Vagina (tissue), 2 donors: ENCODE measurements at regions not wholly inside any gene's neighbourhood (a gene's known extent, or its start where the extent isn't known, plus 50 kb on each side); places are given as distances from the start of the nearest gene placed in this dataset.
"Not testable (repeated sequence)": the region's sequence is repeated elsewhere in the genome, so short reads cannot be mapped to it uniquely, and the experiment has no call there.

Experiments
- DNase-seq, 2 donors: peaks; one replicate each; pipeline ENCODE4 v3.0.0-alpha.2; 2017; ENCODE audit errors: extremely low spot score in 2 of 2
- H3K27ac ChIP-seq: fragments of 200-600 bp; sonication (generic); one replicate; pipeline ENCODE4 v1.5.1; 2019
- H3K27me3 ChIP-seq: fragments of 200-600 bp; sonication (generic); one replicate; pipeline ENCODE4 v1.5.1; 2019
- H3K36me3 ChIP-seq, 2 donors: fragments of 200-600 bp; sonication (generic); one replicate each; pipeline ENCODE4 v1.5.1; 2017 to 2019
- H3K4me1 ChIP-seq: fragments of 200-600 bp; sonication (generic); one replicate; pipeline ENCODE4 v1.5.1; 2019
- H3K4me3 ChIP-seq, 2 donors: fragments of 200-600 bp; sonication (generic); 1 replicate in 1 of 2; 2 replicates in 1 of 2; pipeline ENCODE4 v1.5.1; 2016 to 2019
- H3K9me3 ChIP-seq: fragments of 200-600 bp; sonication (generic); one replicate; pipeline ENCODE4 v1.5.1; 2019
- CTCF ChIP-seq, 3 experiments: fragments of 450-650 bp in 2 of 3; fragments of 200-600 bp in 1 of 3; sonication (generic) in 1 of 3; IDR thresholded peaks; one replicate each; pipeline ENCODE4 v1.5.1; 2017 to 2019; ENCODE audit warnings: antibody characterized with exemption in 3 of 3, mild to moderate bottlenecking in 2 of 3, moderate library complexity in 2 of 3
- POLR2A ChIP-seq, 2 donors: fragments of 450-650 bp; IDR thresholded peaks; one replicate each; pipeline ENCODE4 v1.6.1; 2017; ENCODE audit warnings: antibody characterized with exemption in 2 of 2, mild to moderate bottlenecking in 2 of 2, moderate library complexity in 2 of 2
- POLR2AphosphoS5 ChIP-seq, 2 donors: sonication (generic); formaldehyde crosslinking; IDR thresholded peaks; one replicate each; pipeline ENCODE4 v1.9.0; 2017; ENCODE audit warnings: antibody characterized with exemption in 2 of 2, mild to moderate bottlenecking in 2 of 2, low read depth in 1 of 2; ENCODE audit not compliant: insufficient read depth in 1 of 2
- intact Hi-C: fragments of 100-400 bp; cut with DNase I; formaldehyde crosslinking; loops from one replicate; pipeline ENCODE4 v1.15.1; 2023

GRCh38 chr1:47491341-47491753, 53.5 kb downstream of the FOXD2 start:
- Histone ChIP-seq H3K27me3 (no peaks in the 10 kb centered on the region), H3K36me3 (no peaks in the 10 kb centered on the region), H3K4me1 (no peaks in the 10 kb centered on the region), H3K27ac (no peak overlapping the region), H3K9me3 (no peaks in the 10 kb centered on the region), H3K4me3 (no peak overlapping the region)
- intact Hi-C loops = no loop called here
- DNase-seq = no peak
- TF ChIP-seq POLR2A (IDR thresholded peaks at IDR 0.05) (no peak), POLR2AphosphoS5 (IDR thresholded peaks at IDR 0.05; ENCODE audit: insufficient read depth in 1 of 2, low read depth in 1 of 2) (no peak), CTCF (IDR thresholded peaks at IDR 0.05) (no peak)

- H3K27ac ChIP-seq = no peak overlapping the region
- H3K4me1 ChIP-seq = no peaks in the 10 kb centered on the region
- TF ChIP-seq CTCF (IDR thresholded peaks at IDR 0.05) (no peak), POLR2AphosphoS5 (IDR thresholded peaks at IDR 0.05; ENCODE audit: insufficient read depth in 1 of 2, low read depth in 1 of 2) (no peak), POLR2A (IDR thresholded peaks at IDR 0.05) (no peak)
- intact Hi-C loops = no loop called here
- H3K27me3 ChIP-seq = no peaks in the 10 kb centered on the region
- no peak overlapping the region for H3K4me3 ChIP-seq
- H3K36me3 ChIP-seq = no peaks in the 10 kb centered on the region
- no peaks in the 10 kb centered on the region for H3K9me3 ChIP-seq
- DNase-seq = no peak
These were observed 57.4 kb downstream of the FOXD2 start for GRCh38 chr1:47495176-47495713.

GRCh38 chr1:47498551-47498950, 60.7 kb downstream of the FOXD2 start:
- no peaks in the 10 kb centered on the region for H3K36me3 ChIP-seq
- H3K27me3 ChIP-seq = no peaks in the 10 kb centered on the region
- no peak overlapping the region for H3K27ac ChIP-seq
- H3K4me3 ChIP-seq = no peak overlapping the region
- no peak for DNase-seq
- intact Hi-C loops = no loop called here
- H3K4me1 ChIP-seq = no peaks in the 10 kb centered on the region
- TF ChIP-seq POLR2AphosphoS5 (IDR thresholded peaks at IDR 0.05; ENCODE audit: insufficient read depth in 1 of 2, low read depth in 1 of 2) = no peak
- no peak for TF ChIP-seq CTCF (IDR thresholded peaks at IDR 0.05)
- TF ChIP-seq POLR2A (IDR thresholded peaks at IDR 0.05) = no peak
- no peaks in the 10 kb centered on the region for H3K9me3 ChIP-seq

- TF ChIP-seq CTCF (IDR thresholded peaks at IDR 0.05) = no peak
- no peak for TF ChIP-seq POLR2AphosphoS5 (IDR thresholded peaks at IDR 0.05; ENCODE audit: insufficient read depth in 1 of 2, low read depth in 1 of 2)
- no peak for TF ChIP-seq POLR2A (IDR thresholded peaks at IDR 0.05)
- H3K27me3 ChIP-seq = no peaks in the 10 kb centered on the region
- no peaks in the 10 kb centered on the region for H3K9me3 ChIP-seq
- intact Hi-C loops = no loop called here
- no peak overlapping the region for H3K4me3 ChIP-seq
- no peaks in the 10 kb centered on the region for H3K36me3 ChIP-seq
- no peak for DNase-seq
- H3K27ac ChIP-seq = no peak overlapping the region
- H3K4me1 ChIP-seq = no peaks in the 10 kb centered on the region
These were observed 63.2 kb downstream of the FOXD2 start for GRCh38 chr1:47501069-47501468.

GRCh38 chr1:47502746-47503370, 65.0 kb downstream of the FOXD2 start:
- Histone ChIP-seq H3K36me3 (no peaks in the 10 kb centered on the region), H3K27ac (no peak overlapping the region), H3K4me3 (no peak overlapping the region), H3K4me1 (peaks cover 4% of the 10 kb centered on the region), H3K27me3 (no peaks in the 10 kb centered on the region), H3K9me3 (no peaks in the 10 kb centered on the region)
- TF ChIP-seq CTCF (IDR thresholded peaks at IDR 0.05) (no peak), POLR2A (IDR thresholded peaks at IDR 0.05) (no peak), POLR2AphosphoS5 (IDR thresholded peaks at IDR 0.05; ENCODE audit: insufficient read depth in 1 of 2, low read depth in 1 of 2) (no peak)
- intact Hi-C loops = no loop called here
- no peak for DNase-seq

- H3K27me3 ChIP-seq = not testable (repeated sequence)
These were observed 67.0 kb downstream of the FOXD2 start for GRCh38 chr1:47504840-47505239.

More at GRCh38 chr1:47504840-47505239, 67.0 kb downstream of the FOXD2 start:
- intact Hi-C loops, H3K36me3 ChIP-seq, H3K4me3 ChIP-seq, H3K27ac ChIP-seq, DNase-seq, H3K9me3 ChIP-seq: not testable (repeated sequence)
- H3K4me1 ChIP-seq = peaks cover 17% of the 10 kb centered on the region
